ENCODE measurements at regions not wholly inside any gene's neighbourhood (a gene's known extent, or its start where the extent isn't known, plus 50 kb on each side); places are given as distances from the start of the nearest gene placed in this dataset.

- ATAC-seq, result peak; percentile 35
- 0 out of 2 replicates have a peak overlapping the region, but pooled peaks have one; percentile 33 for H3K27ac ChIP-seq (ENCODE audit: low read length)
- no TSS peak for BruUV-seq (replicated peaks)
- H3K4me3 ChIP-seq (ENCODE audit: low read length), result no peak overlapping the region
- H3K4me1 ChIP-seq (ENCODE audit: insufficient read depth, low read length), result peaks cover 43% of the 10 kb centered on the region
- no peaks in the 10 kb centered on the region for H3K9me3 ChIP-seq (ENCODE audit: low read length)
- no peaks in the 10 kb centered on the region for H3K36me3 ChIP-seq (ENCODE audit: low read depth, low read length)
- no peak overlapping the region for H3K9ac ChIP-seq (ENCODE audit: low read length)
- H3K9me2 ChIP-seq (replicated peaks; ENCODE audit: low read length), result no peaks in the 10 kb centered on the region
- peak; percentile 24 for DNase-seq
- no peak overlapping the region for H3K4me2 ChIP-seq (ENCODE audit: low read length)
- TF ChIP-seq CTCF (conservative IDR thresholded peaks at IDR 0.05; ENCODE audit: low read depth, low read length) (peak; percentile 36; the same call in 1 of the 2 replicates), EZH2phosphoT487 (IDR thresholded peaks at IDR 0.05; ENCODE audit: borderline replicate concordance, low read length) (no peak), EZH2 (IDR thresholded peaks at IDR 0.05; ENCODE audit: low read length, unreplicated experiment) (no peak)
- intact Hi-C loops (cut with micrococcal nuclease), result loop anchor here (2.0 to 5.0 kb wide), 3 partner anchors 292 to 360 kb away; no protein-coding TSS in a partner anchor
- no peaks in the 10 kb centered on the region for H3K79me2 ChIP-seq (ENCODE audit: low read length)
- no peaks in the 10 kb centered on the region for H4K20me1 ChIP-seq (ENCODE audit: low read length)
- CTCF ChIA-PET, result no interaction called here
- no peaks in the 10 kb centered on the region for H3F3A ChIP-seq (ENCODE audit: low read length, unreplicated experiment)
- no peaks in the 10 kb centered on the region for H3K27me3 ChIP-seq (ENCODE audit: low read length)
- POLR2A ChIA-PET (ENCODE audit: unreplicated experiment), result no interaction called here
- H2AFZ ChIP-seq (ENCODE audit: low read length), result no peak overlapping the region
Measured at GRCh38 chr16:65667011-65667578, 545.2 kb upstream of the CDH11 start.

- H3K27ac ChIP-seq (ENCODE audit: low read length), result peak overlapping the region; percentile 81
- intact Hi-C loops (cut with micrococcal nuclease), result loop anchor here (2.0 to 5.0 kb wide), 3 partner anchors 292 to 361 kb away; no protein-coding TSS in a partner anchor
- peaks cover 45% of the 10 kb centered on the region for H3K4me1 ChIP-seq (ENCODE audit: insufficient read depth, low read length)
- no peaks in the 10 kb centered on the region for H4K20me1 ChIP-seq (ENCODE audit: low read length)
- ChIA-PET CTCF (no interaction called here), POLR2A (ENCODE audit: unreplicated experiment) (no interaction called here)
- no peak overlapping the region for H3K4me3 ChIP-seq (ENCODE audit: low read length)
- no peak for TF ChIP-seq EZH2 (IDR thresholded peaks at IDR 0.05; ENCODE audit: low read length, unreplicated experiment)
- TF ChIP-seq CTCF (conservative IDR thresholded peaks at IDR 0.05; ENCODE audit: low read depth, low read length), result no peak
- TF ChIP-seq EZH2phosphoT487 (IDR thresholded peaks at IDR 0.05; ENCODE audit: borderline replicate concordance, low read length), result no peak
- BruUV-seq (replicated peaks), result TSS peak; percentile 67
- no peaks in the 10 kb centered on the region for H3K79me2 ChIP-seq (ENCODE audit: low read length)
- peak; percentile 86 for ATAC-seq
- no peak overlapping the region; the same call in 1 of the 2 replicates for H3K9ac ChIP-seq (ENCODE audit: low read length)
- peak overlapping the region; percentile 60 for H3K4me2 ChIP-seq (ENCODE audit: low read length)
- H3K9me3 ChIP-seq (ENCODE audit: low read length), result no peaks in the 10 kb centered on the region
- no peaks in the 10 kb centered on the region for H3K9me2 ChIP-seq (replicated peaks; ENCODE audit: low read length)
- peak; percentile 85 for DNase-seq
- no peaks in the 10 kb centered on the region for H3K27me3 ChIP-seq (ENCODE audit: low read length)
- no peaks in the 10 kb centered on the region for H3K36me3 ChIP-seq (ENCODE audit: low read depth, low read length)
- H2AFZ ChIP-seq (ENCODE audit: low read length), result no peak overlapping the region
- H3F3A ChIP-seq (ENCODE audit: low read length, unreplicated experiment), result no peaks in the 10 kb centered on the region
Measured at GRCh38 chr16:65666132-65666941, 544.5 kb upstream of the CDH11 start.
